KOPT-K1 (cell line): ENCODE measurements at regions not wholly inside any gene's neighbourhood (a gene's known extent, or its start where the extent isn't known, plus 50 kb on each side); places are given as distances from the start of the nearest gene placed in this dataset.
"Not testable (repeated sequence)": the region's sequence is repeated elsewhere in the genome, so short reads cannot be mapped to it uniquely, and the experiment has no call there.

Experiments
- H3K27ac ChIP-seq: fragments of 200-600 bp; sonication (generic); 2 replicates; pipeline ENCODE4 v1.5.1; 2016; ENCODE audit warnings: antibody characterized with exemption, mild to moderate bottlenecking, low read depth, low read length; ENCODE audit not compliant: poor library complexity, severe bottlenecking
- H3K36me3 ChIP-seq: fragments of 200-600 bp; sonication (generic); 2 replicates; pipeline ENCODE4 v1.5.1; 2017; ENCODE audit warnings: antibody characterized with exemption, mild to moderate bottlenecking, low read length, moderate library complexity; ENCODE audit not compliant: insufficient read depth
- H3K9me3 ChIP-seq: fragments of 200-600 bp; sonication (generic); 2 replicates; pipeline ENCODE4 v1.5.1; 2017; ENCODE audit warnings: antibody characterized with exemption, low read length, mild to moderate bottlenecking; ENCODE audit not compliant: insufficient read depth, poor library complexity, severe bottlenecking

- no peak overlapping the region for H3K27ac ChIP-seq
- H3K9me3 ChIP-seq, result no peaks in the 10 kb centered on the region
Measured at GRCh38 chrX:98203800-98204199, 1320.1 kb downstream of the RPA4 start.

DNA sequence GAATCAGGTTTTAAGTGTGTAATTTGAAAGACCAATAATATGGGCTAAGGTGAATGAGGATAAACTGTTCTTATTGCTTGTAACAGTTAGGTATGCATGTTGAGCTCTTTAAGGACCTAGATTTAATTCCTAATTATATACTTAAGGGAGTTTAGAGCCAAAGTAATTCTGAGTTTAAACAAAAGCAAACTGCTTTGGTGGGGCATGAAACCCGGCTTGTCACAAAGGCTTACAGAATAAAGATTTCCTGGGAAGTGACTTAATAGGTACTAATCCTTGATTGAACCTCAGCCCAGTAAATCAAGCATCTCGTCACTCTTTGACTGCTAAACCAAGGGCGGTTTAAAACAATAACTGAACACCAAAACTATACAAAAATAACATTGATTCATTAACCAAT is 1324.2 kb downstream of the RPA4 start:
- H3K27ac ChIP-seq, result no peak overlapping the region
- no peaks in the 10 kb centered on the region for H3K9me3 ChIP-seq
- no peaks in the 10 kb centered on the region for H3K36me3 ChIP-seq

More at GRCh38 chrX:98203800-98204199, 1320.1 kb downstream of the RPA4 start:
- H3K36me3 ChIP-seq, result no peaks in the 10 kb centered on the region

- Histone ChIP-seq H3K36me3 (no peaks in the 10 kb centered on the region), H3K27ac (no peak overlapping the region), H3K9me3 (no peaks in the 10 kb centered on the region)
Measured at GRCh38 chrX:98231003-98231402, 1347.3 kb downstream of the RPA4 start.

- H3K36me3 ChIP-seq, result not testable (repeated sequence)
Measured at GRCh38 chrX:98240061-98240460, 1356.4 kb downstream of the RPA4 start.

DNA sequence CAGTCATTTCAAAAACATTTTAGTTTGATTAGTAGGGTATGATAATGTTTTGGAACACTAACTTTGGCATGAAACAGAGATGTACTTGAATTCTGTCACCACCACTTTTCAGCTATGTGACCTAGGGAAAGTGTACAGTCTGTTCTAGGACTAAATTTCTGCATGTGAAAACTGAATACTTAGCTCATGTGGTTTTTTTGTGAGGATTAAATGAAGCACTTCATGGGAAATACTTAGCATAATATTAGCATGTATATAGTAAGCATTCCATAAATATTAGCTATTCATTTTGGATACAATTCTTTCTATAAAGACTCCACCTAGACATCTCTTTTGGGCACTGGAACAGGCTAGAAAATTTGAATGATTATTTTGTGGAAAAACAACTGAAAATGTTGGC is 1379.4 kb downstream of the RPA4 start:
- H3K27ac ChIP-seq, result no peak overlapping the region
- no peaks in the 10 kb centered on the region for H3K36me3 ChIP-seq
- no peaks in the 10 kb centered on the region for H3K9me3 ChIP-seq

More at GRCh38 chrX:98240061-98240460, 1356.4 kb downstream of the RPA4 start:
- not testable (repeated sequence) for H3K9me3 ChIP-seq, H3K27ac ChIP-seq

DNA sequence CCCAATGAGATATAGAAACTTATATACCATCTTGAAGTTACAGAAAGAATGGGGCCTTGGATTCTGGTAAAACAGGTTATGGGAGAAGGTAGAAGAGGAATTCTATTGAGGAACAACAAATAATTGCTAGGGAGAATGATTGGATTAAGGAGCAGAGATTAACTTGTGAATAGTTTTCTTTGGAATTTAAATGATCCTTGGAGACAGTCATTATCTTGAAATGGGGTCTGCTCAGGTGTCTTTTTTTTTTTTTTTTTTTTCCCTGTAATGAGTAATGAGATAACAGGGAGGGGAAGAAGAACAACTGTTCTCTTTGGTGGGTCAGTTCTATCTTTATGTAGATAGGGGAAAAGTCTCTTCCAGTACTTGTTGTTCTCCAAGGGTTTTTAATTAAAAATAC is 1406.0 kb downstream of the RPA4 start:
- no peaks in the 10 kb centered on the region for H3K9me3 ChIP-seq
- no peak overlapping the region for H3K27ac ChIP-seq
- H3K36me3 ChIP-seq, result no peaks in the 10 kb centered on the region

GRCh38 chrX:98294310-98294709 is 1410.6 kb downstream of the RPA4 start:
- Histone ChIP-seq H3K27ac (no peak overlapping the region), H3K9me3 (no peaks in the 10 kb centered on the region), H3K36me3 (no peaks in the 10 kb centered on the region)

GRCh38 chrX:98296129-98296528 is 1412.4 kb downstream of the RPA4 start:
- Histone ChIP-seq H3K9me3 (no peaks in the 10 kb centered on the region), H3K27ac (no peak overlapping the region), H3K36me3 (no peaks in the 10 kb centered on the region)

DNA sequence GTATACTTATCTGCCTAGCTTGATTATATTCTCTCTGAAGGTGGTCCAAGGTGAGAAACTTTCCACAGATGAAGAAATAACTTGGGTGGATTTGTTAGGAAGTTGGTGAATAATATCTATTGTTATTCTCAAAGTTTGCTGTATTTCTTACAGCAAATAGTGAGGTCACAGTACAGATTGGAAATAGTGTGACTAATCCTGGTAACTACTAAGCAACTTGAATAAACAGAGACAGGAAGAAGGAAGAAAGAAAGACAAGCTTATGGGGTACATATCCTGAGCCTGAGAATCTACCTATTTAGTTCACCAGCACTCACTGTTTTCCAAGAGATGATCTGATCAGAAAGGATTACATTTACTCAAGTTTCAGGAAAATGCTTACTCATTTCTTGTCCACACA is 1416.1 kb downstream of the RPA4 start:
- Histone ChIP-seq H3K27ac (no peak overlapping the region), H3K9me3 (no peaks in the 10 kb centered on the region), H3K36me3 (no peaks in the 10 kb centered on the region)

DNA sequence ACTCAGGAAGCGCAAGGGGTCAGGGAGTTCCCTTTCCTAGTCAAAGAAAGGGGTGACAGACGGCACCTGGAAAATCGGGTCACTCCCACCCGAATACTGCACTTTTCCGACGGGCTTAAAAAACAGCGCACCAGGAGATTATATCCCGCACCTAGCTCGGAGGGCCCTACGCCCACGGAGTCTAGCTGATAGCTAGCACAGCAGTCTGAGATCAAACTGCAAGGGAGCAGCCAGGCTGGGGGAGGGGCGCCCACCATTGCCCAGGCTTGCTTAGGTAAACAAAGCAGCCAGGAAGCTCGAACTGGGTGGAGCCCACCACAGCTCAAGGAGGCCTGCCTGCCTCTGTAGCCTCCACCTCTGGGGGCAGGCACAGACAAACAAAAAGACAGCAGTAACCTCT is 1416.8 kb downstream of the RPA4 start:
- H3K36me3 ChIP-seq, H3K27ac ChIP-seq, H3K9me3 ChIP-seq: not testable (repeated sequence)

DNA sequence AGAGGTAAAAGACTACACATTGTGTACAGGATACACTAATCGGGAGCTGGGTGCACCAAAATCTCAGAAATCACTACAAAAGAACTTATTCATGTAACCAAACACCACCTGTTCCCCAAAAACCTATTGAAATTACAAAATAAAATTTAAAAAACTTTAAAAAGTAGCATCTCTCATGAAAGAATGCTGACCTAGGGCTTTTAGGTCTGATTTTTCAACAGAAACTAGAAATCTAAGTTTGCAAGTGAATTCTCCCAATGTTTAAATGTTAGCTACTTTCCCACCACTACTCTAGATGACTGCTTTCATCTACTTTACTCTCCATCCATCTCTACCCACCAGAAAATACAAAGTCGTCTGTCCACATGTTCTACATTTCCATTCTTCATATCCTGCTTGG is 1447.7 kb downstream of the RPA4 start:
- H3K27ac ChIP-seq, result no peak overlapping the region
- no peaks in the 10 kb centered on the region for H3K36me3 ChIP-seq
- no peaks in the 10 kb centered on the region for H3K9me3 ChIP-seq

DNA sequence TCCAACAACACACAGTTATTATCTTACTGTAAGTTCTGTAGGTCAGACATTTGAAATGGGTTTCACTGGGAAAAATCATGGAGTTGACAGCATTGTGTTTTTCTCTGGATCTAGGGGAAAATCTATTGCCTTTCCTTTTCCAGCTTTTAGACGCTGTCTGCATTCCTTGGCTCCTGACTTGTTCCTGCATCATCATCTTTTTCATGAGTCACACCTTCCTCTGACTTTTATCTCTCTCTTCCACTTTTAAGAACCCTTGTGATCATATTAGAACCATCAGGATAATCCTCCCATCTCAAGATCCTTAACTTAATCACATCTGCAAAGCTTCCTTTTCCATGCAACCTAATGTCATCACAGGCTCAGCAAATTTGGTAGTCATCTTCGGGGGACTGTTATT is 1454.8 kb downstream of the RPA4 start:
- H3K27ac ChIP-seq, result no peak overlapping the region
- no peaks in the 10 kb centered on the region for H3K36me3 ChIP-seq
- no peaks in the 10 kb centered on the region for H3K9me3 ChIP-seq

DNA sequence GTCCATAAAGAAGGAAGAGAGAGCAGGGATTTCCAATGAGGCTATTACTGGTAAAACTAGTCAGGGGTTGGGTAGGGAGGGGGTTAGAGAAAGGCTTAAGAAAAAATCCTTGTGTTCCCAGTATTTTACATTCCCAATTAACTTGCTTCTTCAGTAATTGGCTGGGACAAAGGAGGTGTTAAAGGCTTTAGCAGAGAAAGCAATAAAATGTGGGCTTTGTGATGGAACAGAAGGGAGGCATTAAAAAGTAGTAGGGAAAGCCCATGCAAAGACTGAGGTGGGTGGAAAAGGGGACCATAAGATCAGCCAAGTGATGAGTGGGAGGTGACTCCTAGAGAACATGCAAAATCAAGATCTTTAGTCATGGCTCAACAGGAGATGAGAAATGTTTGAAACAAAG is 1467.2 kb downstream of the RPA4 start:
- no peak overlapping the region for H3K27ac ChIP-seq
- H3K36me3 ChIP-seq, result no peaks in the 10 kb centered on the region
- no peaks in the 10 kb centered on the region for H3K9me3 ChIP-seq

DNA sequence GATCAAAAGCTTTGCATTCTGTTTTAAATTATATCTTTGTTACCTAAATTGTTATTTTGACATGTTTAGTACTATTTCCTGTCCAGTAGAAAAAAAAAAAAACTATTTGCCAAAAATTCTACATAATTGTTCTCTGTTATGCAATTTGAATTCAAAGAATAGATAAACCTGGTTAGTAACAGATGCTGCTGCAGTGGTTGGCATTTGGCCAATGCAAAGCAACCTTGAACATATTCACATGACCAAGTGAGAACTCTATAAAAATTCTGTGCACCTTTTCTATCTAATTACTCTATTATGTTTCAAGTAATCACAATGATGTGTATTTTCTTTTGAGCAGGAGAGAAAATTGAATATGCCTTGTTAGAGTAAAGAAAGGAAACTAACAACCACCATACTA is 1473.4 kb downstream of the RPA4 start:
- no peaks in the 10 kb centered on the region for H3K36me3 ChIP-seq
- no peaks in the 10 kb centered on the region for H3K9me3 ChIP-seq
- H3K27ac ChIP-seq, result no peak overlapping the region

- Histone ChIP-seq H3K27ac (no peak overlapping the region), H3K36me3 (no peaks in the 10 kb centered on the region), H3K9me3 (no peaks in the 10 kb centered on the region)
Measured at GRCh38 chrX:98362630-98363029, 1478.9 kb downstream of the RPA4 start.

DNA sequence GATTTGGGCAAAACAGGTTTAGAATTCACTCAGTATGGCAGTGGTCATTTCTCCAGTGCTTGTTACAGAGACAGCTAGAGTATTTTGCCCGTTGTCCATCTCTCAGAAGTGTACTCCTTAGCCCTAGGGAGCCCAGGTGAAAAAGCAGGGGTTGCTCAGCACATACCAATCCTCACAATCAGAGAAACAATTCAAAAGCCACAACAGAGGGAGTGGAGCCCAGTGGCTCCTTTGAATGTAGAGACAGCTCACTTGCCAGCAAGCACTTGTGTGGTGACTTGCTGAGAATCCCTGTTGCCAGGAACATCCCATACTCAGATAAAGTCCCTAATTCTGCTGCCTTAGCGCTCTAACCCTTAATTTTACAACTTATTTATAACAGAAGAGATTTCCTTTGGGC is 1488.3 kb downstream of the RPA4 start:
- H3K36me3 ChIP-seq, result no peaks in the 10 kb centered on the region
- no peak overlapping the region for H3K27ac ChIP-seq
- H3K9me3 ChIP-seq, result no peaks in the 10 kb centered on the region

GRCh38 chrX:98379134-98379533 is 1495.4 kb downstream of the RPA4 start:
- H3K9me3 ChIP-seq, result no peaks in the 10 kb centered on the region
- no peaks in the 10 kb centered on the region for H3K36me3 ChIP-seq
- H3K27ac ChIP-seq, result no peak overlapping the region
